HG03064 (cell line): ENCODE measurements at regions not wholly inside any gene's neighbourhood (a gene's known extent, or its start where the extent isn't known, plus 50 kb on each side); places are given as distances from the start of the nearest gene placed in this dataset.
A peak's percentile ranks its signal among the peaks of the same experiment; 100 is the strongest.
"Not testable (repeated sequence)": the region's sequence is repeated elsewhere in the genome, so short reads cannot be mapped to it uniquely, and the experiment has no call there.

Experiments used
- ATAC-seq: cut with Tn5 transposase; IDR thresholded peaks from one replicate; pipeline ENCODE4 v1.9.1; 2021; ENCODE audit warnings: low read depth; ENCODE audit not compliant: unreplicated experiment

DNA sequence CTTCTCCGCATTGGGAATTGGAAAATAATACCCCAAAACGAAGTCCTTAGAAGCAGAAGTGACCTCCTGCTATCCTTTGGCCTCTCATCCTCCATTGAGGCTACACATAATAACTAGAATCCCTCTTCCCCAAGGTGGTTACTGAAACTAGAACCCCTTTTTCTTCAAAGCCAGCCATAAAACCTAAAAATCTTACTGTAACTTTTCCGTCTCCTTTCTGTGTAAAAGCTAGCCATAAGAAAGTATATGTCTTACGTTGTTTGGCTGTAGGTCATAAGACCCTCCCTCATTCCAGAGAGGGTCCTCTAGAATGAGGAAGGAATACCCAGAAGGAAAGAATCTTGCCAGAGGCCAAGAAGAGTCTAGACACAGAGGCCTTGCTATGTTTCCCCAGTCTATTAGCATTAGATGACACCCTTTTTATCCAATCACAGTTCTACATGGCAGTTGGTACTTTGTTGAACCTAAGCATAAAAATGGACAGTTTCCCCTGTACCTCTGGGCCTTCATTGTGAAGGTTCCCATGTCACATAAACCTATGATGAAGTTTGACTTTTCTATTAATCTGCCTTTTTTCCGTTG is 133.9 kb upstream of the BTN3A2 start:
- no peak for ATAC-seq

DNA sequence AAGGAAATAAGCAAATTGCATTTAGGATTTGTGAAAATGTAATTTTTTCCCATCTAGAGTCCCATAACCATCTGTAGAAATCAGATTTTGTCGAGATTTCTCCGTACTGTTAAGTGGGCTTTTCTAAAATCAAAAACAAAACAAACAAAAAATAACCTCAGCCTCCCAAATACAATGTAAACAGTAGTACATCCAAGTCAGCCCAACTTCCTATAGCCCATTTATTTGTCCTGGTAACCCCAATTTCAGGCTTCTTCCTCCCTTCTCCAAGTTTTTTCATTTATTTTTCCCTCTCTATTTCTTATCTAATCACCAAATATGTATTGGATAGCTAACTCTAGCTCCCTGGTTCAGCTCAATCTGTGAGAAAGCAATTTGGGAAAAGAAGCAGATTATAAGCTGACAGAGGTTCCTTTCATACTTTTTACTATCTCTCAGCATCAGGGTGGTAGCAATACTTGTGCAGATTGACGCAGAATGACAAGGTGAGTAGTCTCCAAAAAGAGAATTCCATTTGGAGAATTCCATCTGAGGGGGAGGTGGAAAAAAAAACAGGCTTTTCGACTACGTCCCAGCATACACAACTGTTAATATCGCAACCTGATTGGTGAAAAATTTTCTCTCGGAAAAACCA is 132.6 kb upstream of the BTN3A2 start:
- no peak for ATAC-seq

DNA sequence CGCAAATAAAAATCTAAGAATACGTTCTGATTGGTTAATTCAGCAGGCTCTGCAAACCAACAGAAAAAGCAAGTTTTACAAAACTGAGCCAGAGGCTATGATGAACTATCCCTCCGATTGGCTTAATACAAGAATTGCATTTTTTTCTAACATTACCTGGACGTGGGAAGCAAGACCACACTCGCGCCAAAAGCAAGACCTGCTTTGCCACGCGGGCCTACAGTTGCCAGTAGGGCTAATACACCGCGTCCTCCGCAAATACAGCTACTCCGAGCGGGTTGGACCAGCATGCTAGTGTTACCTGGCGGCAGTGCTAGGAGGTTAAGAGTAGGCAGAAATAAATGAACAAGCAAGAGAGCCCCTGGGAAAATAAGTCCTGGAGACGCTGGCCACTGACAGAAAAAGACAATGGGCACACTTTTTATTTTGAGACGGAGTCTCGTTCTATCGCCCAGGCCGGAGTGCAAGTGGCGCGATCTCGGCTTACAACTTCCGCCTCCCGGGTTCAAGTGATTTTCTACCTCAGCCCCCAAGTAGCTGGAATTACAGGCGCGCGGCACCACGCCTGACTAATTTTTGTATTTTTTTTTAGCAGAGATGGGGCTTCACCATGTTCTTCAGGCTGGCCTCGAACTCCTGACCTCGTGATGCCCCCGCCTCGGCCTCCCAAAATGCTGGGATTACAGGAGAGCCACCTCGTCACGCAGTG is 131.9 kb upstream of the BTN3A2 start:
- ATAC-seq = no peak

DNA sequence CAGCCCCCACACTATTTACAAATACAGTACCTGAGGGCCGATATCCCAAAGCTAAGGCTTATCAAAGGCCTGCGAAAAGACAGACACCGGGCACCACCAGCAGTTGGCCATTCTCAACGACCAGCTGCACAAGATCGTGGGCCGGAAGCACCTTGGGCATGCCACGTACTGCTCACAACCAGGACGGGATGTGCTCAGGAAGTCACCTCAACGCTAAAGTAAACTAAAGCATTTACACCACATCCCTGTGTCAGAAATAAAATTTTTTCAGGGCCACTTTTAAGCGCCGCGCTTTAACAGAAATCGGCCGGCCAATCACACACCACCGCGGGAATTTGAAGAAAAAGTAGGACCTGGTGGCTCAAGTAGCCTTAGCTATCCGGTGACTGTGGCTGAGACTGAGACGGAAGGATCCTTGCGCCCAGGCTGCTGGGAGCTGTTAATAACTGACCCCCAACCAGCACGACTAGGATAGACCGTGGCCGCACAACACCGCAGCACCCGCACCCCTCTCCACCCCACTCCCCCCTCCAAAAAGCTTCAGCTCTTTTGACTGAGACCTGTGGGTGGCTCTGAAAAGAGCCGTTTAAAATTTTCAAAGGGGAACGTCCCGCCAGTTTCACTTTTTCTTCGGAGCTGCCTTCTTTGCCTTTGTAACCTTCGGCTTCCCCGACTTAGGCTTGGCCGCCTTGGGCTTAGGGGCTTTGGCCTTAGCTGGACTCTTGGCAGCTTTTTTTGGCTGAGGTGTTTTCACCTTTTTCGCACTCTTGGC is 131.2 kb upstream of the BTN3A2 start:
- ATAC-seq = peak; percentile 43

DNA sequence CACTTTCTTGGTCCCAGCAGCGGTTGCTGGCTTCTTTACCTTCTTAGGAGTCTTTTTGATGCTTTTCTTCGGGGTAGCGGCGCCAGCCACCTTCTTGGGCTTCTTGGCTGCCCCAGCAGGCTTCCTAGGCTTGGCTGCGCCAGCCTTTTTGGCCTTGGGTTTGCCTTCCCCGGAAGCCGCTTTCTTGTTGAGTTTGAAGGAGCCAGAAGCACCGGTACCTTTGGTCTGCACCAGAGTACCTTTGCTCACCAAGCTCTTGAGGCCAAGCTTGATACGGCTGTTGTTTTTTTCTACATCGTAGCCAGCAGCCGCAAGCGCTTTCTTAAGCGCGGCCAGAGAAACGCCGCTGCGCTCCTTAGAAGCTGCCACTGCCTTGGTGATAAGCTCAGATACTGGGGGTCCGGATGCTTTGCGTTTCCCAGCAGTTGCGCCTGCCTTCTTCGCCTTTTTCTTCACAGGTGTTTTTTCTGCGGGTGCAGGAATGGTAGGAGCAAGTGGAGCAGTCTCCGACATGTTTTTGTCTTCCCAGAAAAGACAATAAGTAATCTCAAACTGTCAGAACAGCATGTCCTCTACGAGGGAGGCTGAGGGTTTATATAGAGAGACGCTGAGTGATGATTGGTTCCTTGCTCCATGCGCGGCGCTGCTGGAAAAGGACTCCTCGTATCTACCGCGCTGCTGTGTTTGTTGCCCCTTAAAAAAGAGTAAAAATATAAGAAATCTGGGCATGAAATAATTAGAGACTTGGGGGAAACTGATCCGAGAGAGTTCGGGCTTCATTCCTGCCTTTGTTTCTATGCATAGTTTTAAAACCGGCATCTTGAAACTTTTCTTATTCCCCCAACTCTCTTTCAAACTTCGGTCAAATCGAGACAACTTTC is 130.3 kb upstream of the BTN3A2 start:
- peak; percentile 42 for ATAC-seq

DNA sequence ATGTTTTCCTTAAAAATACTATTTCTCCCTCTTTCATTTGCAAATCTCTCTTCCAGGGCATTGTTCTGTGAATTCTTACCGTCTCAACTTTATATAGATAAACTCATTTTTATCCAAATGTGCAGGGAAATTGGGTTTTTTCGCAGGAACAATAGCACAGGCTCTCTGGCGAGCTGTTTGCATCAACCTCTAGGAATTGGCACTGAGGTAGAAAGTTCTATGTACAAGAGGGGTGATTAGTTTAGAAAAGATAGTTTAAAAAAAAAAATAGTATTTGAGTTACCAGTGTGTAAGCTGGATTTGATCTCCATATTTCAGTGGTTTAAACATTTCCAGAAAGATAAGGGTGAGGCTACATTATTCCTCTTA is 129.7 kb upstream of the BTN3A2 start:
- ATAC-seq = no peak

DNA sequence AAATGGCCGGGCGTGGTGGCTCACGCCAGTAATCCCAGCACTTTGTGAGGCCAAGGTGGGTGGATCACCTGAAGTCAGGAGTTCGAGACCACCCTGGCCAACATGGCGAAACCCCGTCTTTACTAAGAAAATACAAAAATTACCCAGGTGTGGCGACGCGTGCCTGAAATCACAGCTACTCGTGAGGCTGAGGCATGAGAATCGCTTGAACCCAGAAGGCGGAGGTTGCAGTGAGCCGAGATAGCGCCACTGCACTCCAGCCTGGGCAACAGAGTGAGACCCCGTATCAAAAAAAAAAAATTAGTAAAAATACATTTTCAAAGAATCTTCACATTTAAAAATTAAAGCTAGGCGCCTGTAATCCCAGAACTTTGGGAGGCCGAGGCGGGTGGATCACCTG is 125.6 kb upstream of the BTN3A2 start:
- ATAC-seq = not testable (repeated sequence)

DNA sequence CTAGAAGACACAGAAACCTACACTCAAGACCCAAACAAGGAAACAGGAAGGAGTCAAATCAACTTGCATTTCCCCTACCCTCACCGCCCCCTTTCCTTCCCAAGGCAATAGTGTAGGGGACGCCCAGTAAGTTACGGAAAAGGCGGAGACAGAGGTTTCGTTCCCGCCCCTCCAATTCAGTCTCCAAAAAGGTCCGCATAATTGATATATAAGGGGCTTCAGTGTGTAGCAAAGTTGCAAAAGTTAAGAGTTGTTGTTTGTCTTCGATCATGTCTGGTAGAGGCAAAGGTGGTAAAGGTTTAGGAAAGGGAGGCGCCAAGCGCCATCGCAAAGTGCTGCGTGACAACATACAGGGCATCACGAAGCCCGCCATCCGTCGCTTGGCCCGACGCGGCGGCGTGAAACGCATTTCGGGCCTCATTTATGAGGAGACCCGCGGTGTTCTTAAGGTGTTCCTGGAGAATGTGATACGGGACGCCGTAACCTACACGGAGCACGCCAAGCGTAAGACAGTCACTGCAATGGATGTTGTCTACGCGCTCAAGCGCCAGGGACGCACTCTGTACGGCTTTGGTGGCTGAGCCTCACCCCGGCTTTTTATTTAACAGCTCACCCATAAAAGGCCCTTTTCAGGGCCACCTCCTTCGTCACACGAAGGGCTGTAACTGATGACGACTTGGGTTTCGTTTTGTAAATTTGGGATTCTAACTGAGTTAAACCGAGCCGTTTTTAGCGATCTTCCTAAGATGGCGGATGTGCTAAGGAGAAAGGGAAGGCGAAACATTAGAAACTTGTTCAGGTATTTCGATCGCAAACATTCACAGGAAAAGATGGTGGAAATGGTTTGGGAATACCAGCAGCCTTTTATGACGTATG is 124.6 kb upstream of the BTN3A2 start:
- ATAC-seq = peak; percentile 56

DNA sequence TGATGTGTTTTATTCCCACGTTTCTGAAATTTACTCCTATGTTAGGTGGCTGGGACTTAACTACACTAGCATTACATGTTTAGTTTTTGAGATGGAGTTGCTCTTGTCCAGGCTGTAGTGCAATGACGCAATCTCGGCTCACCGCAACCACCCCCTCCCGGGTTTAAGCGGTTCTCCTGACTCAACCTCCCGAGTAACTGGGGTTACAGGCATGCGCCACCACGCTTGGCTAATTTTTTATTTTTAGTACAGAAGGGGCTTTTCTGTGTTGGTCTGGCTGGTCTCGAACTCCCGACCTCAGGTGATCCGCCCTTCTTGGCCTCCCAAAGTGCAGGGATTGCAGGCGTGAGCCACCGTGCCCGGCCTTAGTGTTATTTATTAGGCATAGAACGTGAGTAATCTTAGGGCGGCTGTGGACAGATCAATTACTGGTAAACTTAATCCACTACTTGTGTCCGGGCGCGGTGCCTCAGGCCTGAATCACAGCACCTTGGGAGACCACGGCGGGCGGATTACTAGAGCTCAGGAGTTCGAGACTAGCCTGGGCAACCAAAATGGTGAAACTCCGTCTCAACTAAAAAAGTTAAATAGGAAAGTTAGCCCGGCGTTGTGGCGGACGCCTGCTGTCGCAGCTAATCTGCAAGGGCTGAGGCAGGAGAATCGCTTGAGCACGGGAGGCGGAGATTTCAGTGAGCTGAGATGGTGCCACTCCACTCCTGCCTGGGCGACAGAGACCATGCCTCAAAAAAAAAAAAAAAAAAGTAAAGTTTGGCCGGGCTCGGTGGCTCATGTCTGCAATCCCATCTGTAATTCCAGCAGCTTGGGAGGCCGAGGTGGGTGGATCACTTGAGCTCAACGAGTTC is 123.7 kb upstream of the BTN3A2 start:
- ATAC-seq = no peak

DNA sequence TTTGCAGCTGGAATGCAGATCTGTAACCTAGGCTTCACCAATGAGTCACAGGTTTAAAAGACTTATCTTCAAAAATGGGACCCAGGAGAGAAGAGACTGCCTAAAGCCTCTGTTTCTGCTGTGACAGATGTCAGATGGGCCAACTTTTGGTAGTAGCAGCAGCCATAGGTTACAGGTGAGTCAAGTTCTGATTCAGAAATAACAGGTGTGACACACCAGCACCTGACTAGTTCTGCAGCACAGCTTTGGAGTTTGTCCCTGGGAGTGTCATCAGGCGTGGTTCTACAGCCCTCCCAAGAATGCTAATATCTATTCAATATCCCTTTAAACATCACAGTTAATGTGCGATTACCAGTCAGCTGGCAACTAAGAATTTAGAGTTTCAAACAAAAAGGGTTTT is 121.9 kb upstream of the BTN3A2 start:
- no peak for ATAC-seq

DNA sequence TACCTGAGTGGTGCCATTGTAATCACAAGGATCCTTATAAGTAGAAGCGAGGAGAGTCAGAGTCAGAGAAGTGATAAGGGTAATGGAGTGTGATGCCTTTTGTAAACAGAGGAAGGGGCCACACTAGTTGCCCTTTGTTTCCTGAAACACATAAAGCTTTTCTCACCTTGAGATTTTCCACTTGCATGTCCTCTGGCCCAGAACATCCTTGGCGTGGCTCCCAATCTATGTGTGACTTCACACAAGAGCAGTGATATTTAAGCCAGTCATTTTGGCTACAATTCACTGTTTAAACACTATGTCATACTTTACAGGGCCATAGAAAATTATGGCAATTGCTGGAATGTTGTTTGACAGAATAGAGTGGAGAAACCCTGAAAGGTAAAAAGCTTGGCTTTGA is 121.2 kb upstream of the BTN3A2 start:
- ATAC-seq = no peak

DNA sequence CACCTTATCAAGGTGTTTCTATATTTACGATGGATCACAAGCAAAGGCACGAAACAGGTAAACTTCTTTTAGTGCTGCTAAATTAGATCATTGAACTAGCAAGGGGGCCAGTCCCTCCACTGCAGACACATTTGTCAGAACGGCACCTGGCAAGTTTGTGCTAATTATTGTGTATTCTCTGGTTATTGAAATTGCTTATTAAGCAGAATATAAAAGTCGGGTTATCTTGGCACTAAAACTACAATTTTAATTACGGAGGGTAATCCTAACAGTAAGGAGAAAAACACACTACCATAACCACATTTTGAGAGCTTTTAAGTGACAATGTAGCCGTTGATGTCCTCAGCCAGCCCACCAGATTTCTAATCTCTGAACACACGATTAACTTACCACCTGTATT is 118.9 kb upstream of the BTN3A2 start:
- no peak for ATAC-seq

DNA sequence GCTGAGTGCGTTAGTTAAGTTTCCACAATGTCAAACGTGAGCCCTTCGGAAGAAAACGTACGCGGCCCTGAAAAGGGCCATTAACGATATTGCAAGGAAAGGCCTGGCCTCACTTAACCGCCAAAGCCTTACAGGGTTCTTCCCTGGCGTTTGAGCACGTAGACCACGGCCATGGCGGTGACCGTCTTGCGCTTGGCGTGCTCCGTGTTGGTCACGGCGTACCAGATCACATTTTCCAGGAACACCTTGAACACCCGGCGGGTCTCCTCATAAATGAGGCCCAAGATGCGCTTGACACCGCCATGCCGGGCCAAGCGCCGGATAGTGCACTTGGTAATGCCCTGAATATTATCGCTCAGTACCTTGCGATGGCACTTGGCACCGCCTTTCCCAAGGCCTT is 118.4 kb upstream of the BTN3A2 start:
- ATAC-seq = no peak

DNA sequence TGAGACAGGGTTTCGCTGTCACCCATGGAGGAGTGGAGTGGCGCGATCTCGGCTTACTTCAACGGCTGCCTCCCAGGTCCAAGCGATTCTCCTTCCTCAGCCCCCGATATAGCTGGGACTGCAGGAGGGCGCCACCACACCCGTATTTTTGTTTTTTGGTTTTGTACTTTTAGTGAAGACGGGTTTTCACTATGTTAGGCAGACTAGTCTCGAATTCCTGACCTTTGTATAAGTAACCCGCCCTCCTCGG is 115.4 kb upstream of the BTN3A2 start:
- ATAC-seq = peak; percentile 22

DNA sequence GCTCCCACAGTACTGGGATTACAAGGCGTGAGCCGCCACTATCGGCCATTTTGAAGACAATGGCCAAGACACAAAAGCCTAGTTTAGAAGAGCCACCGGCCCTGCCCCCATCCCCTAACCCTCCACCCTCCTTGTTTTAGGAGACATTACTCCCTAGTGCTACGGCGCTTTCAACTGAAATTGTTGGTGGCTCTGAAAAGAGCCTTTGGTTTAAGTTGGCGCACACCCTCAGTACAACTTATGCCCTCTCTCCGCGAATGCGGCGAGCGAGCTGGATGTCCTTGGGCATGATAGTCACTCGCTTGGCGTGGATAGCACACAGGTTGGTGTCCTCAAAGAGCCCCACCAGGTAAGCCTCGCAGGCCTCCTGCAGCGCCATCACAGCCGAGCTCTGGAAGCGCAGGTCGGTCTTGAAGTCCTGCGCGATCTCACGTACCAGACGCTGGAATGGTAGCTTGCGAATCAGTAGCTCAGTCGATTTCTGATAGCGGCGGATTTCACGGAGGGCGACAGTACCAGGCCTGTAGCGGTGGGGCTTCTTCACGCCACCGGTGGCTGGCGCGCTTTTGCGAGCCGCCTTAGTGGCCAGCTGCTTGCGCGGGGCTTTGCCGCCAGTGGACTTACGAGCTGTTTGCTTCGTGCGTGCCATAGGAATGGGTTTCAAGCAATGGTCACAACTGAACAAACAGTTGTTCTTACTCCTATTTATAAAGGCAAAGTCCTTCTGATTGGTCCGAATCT is 114.9 kb upstream of the BTN3A2 start:
- ATAC-seq = peak; percentile 36

DNA sequence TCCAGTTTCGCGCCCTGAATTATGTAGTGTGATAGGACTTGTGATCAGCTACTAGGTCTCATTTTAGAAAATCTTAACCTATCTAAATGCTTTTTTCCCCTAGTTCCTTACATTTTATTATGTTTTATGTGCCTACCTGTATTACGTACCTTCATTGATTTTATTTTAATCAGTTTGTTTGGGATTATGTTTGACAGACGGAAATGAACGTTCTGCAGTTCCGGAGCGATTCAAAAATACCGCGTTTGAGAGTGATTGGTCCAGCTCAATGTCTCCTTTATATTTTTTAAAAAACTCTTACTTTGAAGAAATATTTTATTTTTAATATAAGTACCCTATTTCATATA is 114.3 kb upstream of the BTN3A2 start:
- no peak for ATAC-seq

DNA sequence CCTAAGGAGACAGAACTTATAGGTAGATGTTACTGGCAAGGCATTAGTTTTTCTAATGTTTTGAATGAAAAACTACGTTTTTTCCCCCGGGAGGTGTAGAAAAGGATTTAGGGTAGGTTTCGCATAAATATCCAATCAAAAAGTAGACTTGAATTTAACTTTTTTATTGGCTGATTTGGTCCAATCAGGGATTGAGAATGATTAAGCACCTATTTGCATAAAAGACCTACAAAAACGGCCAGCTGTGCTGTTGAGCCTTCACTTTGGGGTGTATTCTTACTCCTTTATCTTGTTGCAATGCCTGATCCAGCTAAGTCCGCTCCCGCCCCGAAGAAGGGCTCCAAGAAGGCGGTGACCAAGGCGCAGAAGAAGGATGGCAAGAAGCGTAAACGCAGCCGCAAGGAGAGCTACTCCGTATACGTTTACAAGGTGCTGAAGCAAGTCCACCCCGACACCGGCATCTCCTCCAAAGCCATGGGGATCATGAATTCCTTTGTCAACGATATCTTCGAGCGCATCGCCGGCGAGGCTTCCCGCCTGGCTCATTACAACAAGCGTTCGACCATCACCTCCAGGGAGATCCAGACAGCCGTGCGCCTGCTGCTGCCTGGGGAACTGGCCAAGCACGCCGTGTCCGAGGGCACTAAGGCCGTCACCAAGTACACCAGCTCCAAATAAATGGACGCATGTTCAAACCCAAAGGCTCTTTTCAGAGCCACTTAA is 113.5 kb upstream of the BTN3A2 start:
- ATAC-seq = peak; percentile 44

DNA sequence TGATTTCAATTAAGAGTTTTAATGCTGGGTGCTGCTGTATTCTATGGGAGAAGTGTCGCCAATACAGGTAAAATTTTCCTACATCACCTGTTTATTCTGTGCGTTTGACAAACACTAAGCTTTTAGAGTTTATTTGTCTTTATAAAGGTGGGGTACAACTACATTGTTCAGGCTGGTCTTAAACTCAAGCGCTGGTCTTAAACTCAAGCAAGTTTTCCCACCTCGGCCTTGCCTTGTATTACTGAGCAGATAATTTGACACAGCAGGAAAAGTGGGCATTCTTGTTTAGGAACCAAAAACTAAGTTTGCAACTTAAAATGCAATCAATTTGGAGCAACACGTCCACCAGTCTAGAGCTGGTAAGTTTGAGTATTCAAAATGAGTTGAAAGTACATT is 112.9 kb upstream of the BTN3A2 start:
- no peak for ATAC-seq
